Left colon (tissue), 2 donors: ENCODE measurements at regions not wholly inside any gene's neighbourhood (a gene's known extent, or its start where the extent isn't known, plus 50 kb on each side); places are given as distances from the start of the nearest gene placed in this dataset.
"Not testable (repeated sequence)": the region's sequence is repeated elsewhere in the genome, so short reads cannot be mapped to it uniquely, and the experiment has no call there.

Experiments used
- ATAC-seq: fragments of 200-7000 bp; cut with Tn5 transposase; one replicate; pipeline ENCODE4 v1.9.1; 2020; ENCODE audit warnings: mild to moderate bottlenecking, moderate library complexity
- DNase-seq, 2 donors: peaks; one replicate each; pipeline ENCODE4 v3.0.0-alpha.2; 2020
- intact Hi-C, 2 donors: fragments of 100-400 bp; cut with DNase I in 1 of 2; cut with micrococcal nuclease in 1 of 2; formaldehyde crosslinking; loops; one replicate each; pipeline versions ENCODE4 v1.11.2 to v1.14.0; 2022; cut with DNase I, micrococcal nuclease
- donor health status: DM: no; HTN: no; CAD: no.
- donor health status: DM: yes; HTN: yes; CAD: no.

- ATAC-seq (no peak), DNase-seq (no peak)
- intact Hi-C loops, result no loop called here
Observed at GRCh38 chr3:76463501-76463900, 576.4 kb upstream of the ROBO2 start.

GRCh38 chr3:76470285-76470684 is 569.6 kb upstream of the ROBO2 start:
- no peak for ATAC-seq
- intact Hi-C loops, result no loop called here
- no peak for DNase-seq

- DNase-seq, result no peak
- no peak for ATAC-seq
- intact Hi-C loops, result no loop called here
Observed at GRCh38 chr3:76474632-76475031, 565.3 kb upstream of the ROBO2 start.

GRCh38 chr3:76479161-76479650 is 560.7 kb upstream of the ROBO2 start:
- intact Hi-C loops, result no loop called here
- DNase-seq (no peak), ATAC-seq (no peak)

- no peak for ATAC-seq
- intact Hi-C loops, result no loop called here
- DNase-seq, result no peak
Observed at GRCh38 chr3:76482510-76482909, 557.4 kb upstream of the ROBO2 start.

- no peak for DNase-seq
- intact Hi-C loops, result no loop called here
- ATAC-seq, result no peak
Observed at GRCh38 chr3:76487446-76487845, 552.5 kb upstream of the ROBO2 start.

- no peak for DNase-seq
- intact Hi-C loops, result no loop called here
- ATAC-seq, result no peak
Observed at GRCh38 chr3:76490064-76490463, 549.8 kb upstream of the ROBO2 start.

- intact Hi-C loops, result no loop called here
- no peak for DNase-seq
- ATAC-seq, result no peak
Observed at GRCh38 chr3:76495216-76495615, 544.7 kb upstream of the ROBO2 start.

- intact Hi-C loops, result no loop called here
- no peak for DNase-seq
- no peak for ATAC-seq
Observed at GRCh38 chr3:76497636-76498035, 542.3 kb upstream of the ROBO2 start.

GRCh38 chr3:76500746-76501275 is 539.1 kb upstream of the ROBO2 start:
- no peak for ATAC-seq
- no peak for DNase-seq
- intact Hi-C loops, result no loop called here

GRCh38 chr3:76501315-76501714 is 538.6 kb upstream of the ROBO2 start:
- DNase-seq (no peak), ATAC-seq (no peak)
- intact Hi-C loops, result no loop called here

- intact Hi-C loops, result no loop called here
- no peak for DNase-seq
- no peak for ATAC-seq
Observed at GRCh38 chr3:76502076-76502475, 537.8 kb upstream of the ROBO2 start.

GRCh38 chr3:76505202-76505845 is 534.6 kb upstream of the ROBO2 start:
- intact Hi-C loops, result no loop called here
- no peak for DNase-seq
- ATAC-seq, result no peak

GRCh38 chr3:76509179-76509830 is 530.6 kb upstream of the ROBO2 start:
- intact Hi-C loops, result no loop called here
- no peak for ATAC-seq
- no peak for DNase-seq

- no peak for ATAC-seq
- no peak for DNase-seq
- intact Hi-C loops, result no loop called here
Observed at GRCh38 chr3:76514836-76515235, 525.1 kb upstream of the ROBO2 start.

GRCh38 chr3:76523337-76523736 is 516.6 kb upstream of the ROBO2 start:
- ATAC-seq (no peak), DNase-seq (no peak)
- intact Hi-C loops, result no loop called here

- intact Hi-C loops, result no loop called here
- no peak for ATAC-seq
- no peak for DNase-seq
Observed at GRCh38 chr3:76525726-76526125, 514.2 kb upstream of the ROBO2 start.

GRCh38 chr3:76527773-76528172 is 512.1 kb upstream of the ROBO2 start:
- intact Hi-C loops, result no loop called here
- no peak for ATAC-seq
- DNase-seq, result no peak

GRCh38 chr3:76532158-76532822 is 507.6 kb upstream of the ROBO2 start:
- DNase-seq (no peak), ATAC-seq (no peak)
- intact Hi-C loops, result no loop called here

- ATAC-seq, intact Hi-C loops, DNase-seq: not testable (repeated sequence)
Observed at GRCh38 chr3:76533710-76534109, 506.2 kb upstream of the ROBO2 start.
